Effector memory CD8-positive, alpha-beta T cell (primary cell): ENCODE measurements at regions not wholly inside any gene's neighbourhood (a gene's known extent, or its start where the extent isn't known, plus 50 kb on each side); places are given as distances from the start of the nearest gene placed in this dataset.
"Not testable (repeated sequence)": the region's sequence is repeated elsewhere in the genome, so short reads cannot be mapped to it uniquely, and the experiment has no call there.

ENCODE experiments used
- ATAC-seq: fragments of 150-1000 bp; cut with Tn5 transposase; replicated peaks from 2 replicates; pipeline ENCODE4 v1.10.0; 2021; ENCODE audit warnings: mild to moderate bottlenecking, moderate library complexity
- DNase-seq, 3 experiments: peaks; one replicate each; pipeline ENCODE4 v3.0.0; 2021
- H3K27ac Mint-ChIP-seq, 2 donors: one replicate each; pipeline ENCODE4 v1.8.0; 2022; ENCODE audit warnings: mild to moderate bottlenecking in 2 of 2, mixed read lengths in 2 of 2, moderate library complexity in 2 of 2
- H3K27me3 Mint-ChIP-seq, 2 donors: one replicate each; pipeline ENCODE4 v1.8.0; 2022; ENCODE audit warnings: mixed read lengths in 2 of 2
- H3K36me3 Mint-ChIP-seq: one replicate; pipeline ENCODE4 v1.8.0; 2022; ENCODE audit warnings: mild to moderate bottlenecking, moderate library complexity, mixed read lengths; ENCODE audit not compliant: insufficient read depth
- H3K4me1 Mint-ChIP-seq, 2 donors: one replicate each; pipeline ENCODE4 v1.8.0; 2022; ENCODE audit warnings: low read depth in 2 of 2, mixed read lengths in 2 of 2
- H3K4me3 Mint-ChIP-seq, 2 donors: one replicate each; pipeline ENCODE4 v1.8.0; 2022; ENCODE audit warnings: mild to moderate bottlenecking in 2 of 2, mixed read lengths in 2 of 2, moderate library complexity in 2 of 2
- H3K9me3 Mint-ChIP-seq, 2 donors: one replicate each; pipeline ENCODE4 v1.8.0; 2022; ENCODE audit warnings: mixed read lengths in 2 of 2

DNA sequence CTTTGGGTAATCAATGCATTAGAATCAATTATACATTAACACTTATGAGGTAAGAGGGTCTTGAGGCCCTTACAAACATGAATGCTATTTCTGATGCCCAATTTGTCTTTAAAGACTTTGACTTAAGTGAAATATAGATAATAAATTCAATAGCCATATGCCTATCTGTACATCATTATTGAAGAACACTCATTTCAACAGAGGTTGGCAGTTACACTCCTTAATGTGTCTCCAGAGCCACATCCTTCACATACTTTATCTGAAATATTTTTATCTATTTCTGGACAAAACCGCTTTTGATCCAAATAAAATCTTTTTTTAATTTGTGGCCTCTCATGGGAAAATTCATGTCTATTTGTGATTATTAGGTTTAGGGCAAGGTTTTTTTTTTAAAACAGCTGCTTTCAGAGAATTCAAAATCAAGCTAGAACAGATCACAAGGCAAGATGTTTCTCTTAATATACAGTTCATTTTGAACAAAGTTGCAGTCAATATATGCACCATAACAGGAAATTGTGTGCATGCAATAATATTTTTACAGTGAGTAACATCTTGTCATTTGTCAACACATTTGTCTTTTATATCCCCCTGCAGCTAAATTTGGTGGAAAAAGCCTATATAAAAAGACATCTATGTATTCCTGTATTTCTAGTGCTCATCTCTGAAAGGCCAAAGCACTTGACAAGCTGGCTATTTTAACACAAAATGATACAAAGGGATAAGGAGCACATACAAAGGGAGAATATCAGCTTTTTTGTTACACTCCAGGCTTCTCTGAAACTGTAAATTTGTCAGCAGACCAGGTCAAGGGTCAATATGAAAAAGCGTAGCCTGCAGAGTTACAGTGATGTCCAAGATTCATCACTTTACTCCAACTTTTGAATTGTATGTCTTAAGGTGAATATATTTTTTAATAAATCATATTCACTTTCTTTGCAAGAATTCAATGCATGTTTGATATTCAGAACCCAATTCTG lies 146.2 kb upstream of the DPH6 start:
- Mint-ChIP-seq H3K27ac (no peak overlapping the region), H3K9me3 (peaks cover 0 to 3% of the 10 kb centered on the region in 2 donors), H3K36me3 (no peaks in the 10 kb centered on the region), H3K27me3 (peaks cover 2 to 9% of the 10 kb centered on the region in 2 donors), H3K4me3 (no peak overlapping the region), H3K4me1 (no peaks in the 10 kb centered on the region)
- DNase-seq: no peak
- ATAC-seq: no peak

DNA sequence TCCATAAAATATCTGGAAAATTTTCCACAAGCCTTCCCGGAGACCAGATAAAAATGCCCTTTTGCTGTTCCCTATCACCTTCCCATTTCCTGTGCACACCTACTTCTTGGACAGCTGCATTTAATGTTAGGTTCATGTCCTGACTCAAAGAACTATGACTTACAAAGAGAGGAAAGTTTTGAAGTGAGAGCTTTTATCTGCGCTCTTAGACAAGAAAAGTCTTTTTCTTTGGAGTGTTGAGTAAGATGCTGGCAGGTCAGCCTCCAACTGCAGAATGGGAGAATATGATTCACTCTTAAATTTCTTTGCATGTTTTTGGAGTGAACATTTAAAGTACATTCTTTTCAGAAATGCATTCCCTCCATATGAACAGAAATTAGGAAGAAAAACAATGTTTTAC lies 147.3 kb upstream of the DPH6 start:
- no peak for DNase-seq
- H3K27me3 Mint-ChIP-seq: peaks cover 0 to 8% of the 10 kb centered on the region in 2 donors
- no peak overlapping the region for H3K4me3 Mint-ChIP-seq

DNA sequence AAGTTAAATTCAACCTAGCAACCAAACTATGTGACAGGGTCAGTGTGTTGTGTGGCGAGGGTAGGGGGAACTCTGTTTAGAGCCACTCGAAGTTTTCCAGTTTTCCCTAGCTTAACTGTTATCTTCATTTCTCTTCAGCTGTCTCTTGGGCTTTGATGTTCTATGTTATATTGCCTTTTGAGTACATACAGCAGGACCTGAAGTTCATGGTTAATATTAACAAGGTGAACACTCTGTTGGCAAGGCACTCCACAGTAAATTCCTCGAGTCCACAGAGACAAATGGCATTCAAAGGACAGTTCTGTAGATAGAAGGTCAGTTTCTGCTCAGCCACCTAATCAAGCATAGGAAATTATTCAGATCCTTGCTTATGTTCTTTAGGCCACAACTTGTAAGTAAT lies 147.9 kb upstream of the DPH6 start:
- DNase-seq (no peak), ATAC-seq (no peak)
- H3K4me1 Mint-ChIP-seq: no peaks in the 10 kb centered on the region
- no peak overlapping the region for H3K4me3 Mint-ChIP-seq
- no peak overlapping the region for H3K27ac Mint-ChIP-seq
- H3K9me3 Mint-ChIP-seq: peaks cover 0 to 3% of the 10 kb centered on the region in 2 donors
- H3K27me3 Mint-ChIP-seq: peaks cover 0 to 13% of the 10 kb centered on the region in 2 donors
- no peaks in the 10 kb centered on the region for H3K36me3 Mint-ChIP-seq

More for the DNA sequence above, 147.3 kb upstream of the DPH6 start:
- no peaks in the 10 kb centered on the region for H3K4me1 Mint-ChIP-seq
- H3K27ac Mint-ChIP-seq: no peak overlapping the region
- ATAC-seq: no peak
- H3K9me3 Mint-ChIP-seq: peaks cover 0 to 3% of the 10 kb centered on the region in 2 donors
- H3K36me3 Mint-ChIP-seq: no peaks in the 10 kb centered on the region

DNA sequence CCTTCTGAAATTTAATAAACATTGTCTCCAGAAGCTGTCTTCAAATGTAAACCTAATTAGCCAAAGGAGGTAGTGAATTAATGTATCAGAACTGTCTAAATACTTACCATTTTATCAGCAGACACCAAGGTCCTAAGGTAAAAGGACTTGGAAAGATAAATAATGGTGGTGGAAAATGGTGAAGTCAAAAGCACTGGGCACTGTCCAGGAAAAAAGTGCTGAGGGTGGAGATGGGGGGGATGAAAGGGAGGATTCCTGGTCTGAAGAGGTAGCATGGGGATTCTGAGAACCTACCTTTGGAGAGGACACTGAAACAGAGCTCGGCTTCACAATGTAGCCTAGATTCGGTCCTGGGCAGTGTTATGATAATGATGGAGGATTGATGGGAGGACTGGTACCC lies 149.0 kb upstream of the DPH6 start:
- ATAC-seq: no peak
- H3K4me1 Mint-ChIP-seq: no peaks in the 10 kb centered on the region
- H3K36me3 Mint-ChIP-seq: no peaks in the 10 kb centered on the region
- no peak overlapping the region for H3K27ac Mint-ChIP-seq
- H3K9me3 Mint-ChIP-seq: peaks cover 0 to 3% of the 10 kb centered on the region in 2 donors
- peaks cover 0 to 12% of the 10 kb centered on the region in 2 donors for H3K27me3 Mint-ChIP-seq
- H3K4me3 Mint-ChIP-seq: no peak overlapping the region
- DNase-seq: no peak

DNA sequence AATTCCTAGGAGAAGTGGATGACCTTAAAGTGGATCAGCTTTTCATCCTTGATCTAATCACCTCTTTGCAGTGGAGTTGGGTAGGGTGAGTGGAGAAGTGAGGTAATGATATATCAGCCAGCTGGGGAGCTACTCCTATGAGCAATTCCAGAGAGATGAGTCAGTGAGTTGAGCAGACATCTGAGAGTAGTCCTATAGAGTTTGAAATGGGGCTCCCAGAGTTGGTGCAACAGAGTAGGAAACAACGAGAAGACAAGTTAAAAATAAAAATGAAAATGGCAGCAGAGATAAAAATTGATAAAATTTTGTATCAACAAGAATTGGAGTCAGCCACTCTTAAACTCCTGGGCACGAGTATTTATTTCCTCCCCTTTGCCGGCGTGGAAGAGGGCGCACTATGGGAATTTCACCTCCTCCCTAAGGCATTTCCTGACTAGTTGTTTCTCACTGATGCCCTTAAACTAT lies 150.8 kb upstream of the DPH6 start:
- DNase-seq (no peak), ATAC-seq (no peak)
- no peaks in the 10 kb centered on the region for H3K36me3 Mint-ChIP-seq
- H3K4me1 Mint-ChIP-seq: no peaks in the 10 kb centered on the region
- H3K9me3 Mint-ChIP-seq: peaks cover 0 to 2% of the 10 kb centered on the region in 2 donors
- no peak overlapping the region for H3K27ac Mint-ChIP-seq
- H3K4me3 Mint-ChIP-seq: no peak overlapping the region
- H3K27me3 Mint-ChIP-seq: peaks cover 0 to 5% of the 10 kb centered on the region in 2 donors

DNA sequence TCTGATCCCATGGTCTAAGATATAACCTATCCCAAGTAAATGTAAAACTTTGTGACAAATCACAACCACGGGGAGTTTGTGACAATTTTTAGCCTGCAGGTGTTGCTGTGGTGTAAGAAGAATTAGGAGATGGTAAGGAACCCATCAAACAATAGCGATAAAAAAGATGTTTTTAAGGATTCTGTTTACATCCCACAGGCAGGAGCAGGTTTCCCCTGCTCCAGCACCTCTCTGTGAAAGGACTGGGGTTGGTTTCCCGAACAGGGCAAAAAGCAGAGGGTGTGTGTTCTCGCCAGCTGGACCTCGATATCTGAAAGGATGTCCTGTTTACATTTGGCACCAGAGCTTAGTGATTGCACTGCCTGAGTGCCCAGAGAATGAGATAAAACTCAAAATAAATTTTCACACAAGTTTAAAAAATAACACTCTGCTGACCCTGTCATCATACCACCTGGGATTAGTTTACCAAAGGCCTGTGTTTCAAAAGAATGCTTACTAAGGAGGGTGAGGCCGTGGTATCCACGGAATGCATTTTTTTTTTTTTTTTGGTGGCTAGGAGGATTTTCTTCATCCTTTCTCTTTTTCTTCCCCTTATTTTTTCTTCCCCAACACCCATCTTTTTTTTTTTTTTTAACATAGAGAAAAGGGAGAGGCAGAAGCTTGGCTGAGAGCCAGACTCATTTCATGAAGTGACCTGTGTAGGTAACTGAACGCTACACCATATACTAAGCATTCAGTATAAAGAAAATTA lies 151.8 kb upstream of the DPH6 start:
- Mint-ChIP-seq H3K4me1 (no peaks in the 10 kb centered on the region), H3K27ac (no peak overlapping the region), H3K36me3 (no peaks in the 10 kb centered on the region), H3K27me3 (peaks cover 0 to 5% of the 10 kb centered on the region in 2 donors), H3K9me3 (peaks cover 0 to 2% of the 10 kb centered on the region in 2 donors), H3K4me3 (no peak overlapping the region)
- DNase-seq (no peak), ATAC-seq (no peak)

DNA sequence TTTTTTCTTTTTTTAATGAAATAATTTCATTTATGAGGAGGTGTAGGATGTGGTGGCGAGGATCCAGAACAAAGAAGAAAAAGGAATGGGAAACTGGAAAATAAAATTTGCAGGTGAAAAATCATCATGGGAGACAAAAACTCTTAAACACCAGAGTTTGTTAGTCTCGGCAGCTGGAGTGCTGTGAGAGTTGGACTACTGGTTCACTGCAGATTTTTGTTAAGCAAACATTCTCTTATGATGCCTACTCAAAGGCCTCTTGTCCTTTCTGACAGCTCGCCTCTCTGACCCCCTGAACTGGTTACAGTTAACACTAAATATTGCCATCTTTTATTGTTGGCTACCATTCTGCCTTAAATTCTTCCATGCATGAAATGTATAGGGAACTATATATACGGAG lies 152.4 kb upstream of the DPH6 start:
- no peaks in the 10 kb centered on the region for H3K4me1 Mint-ChIP-seq
- no peak overlapping the region for H3K27ac Mint-ChIP-seq
- H3K4me3 Mint-ChIP-seq: no peak overlapping the region
- peaks cover 0 to 2% of the 10 kb centered on the region in 2 donors for H3K9me3 Mint-ChIP-seq
- no peak for DNase-seq
- no peak for ATAC-seq
- no peaks in the 10 kb centered on the region for H3K36me3 Mint-ChIP-seq
- peaks cover 0 to 5% of the 10 kb centered on the region in 2 donors for H3K27me3 Mint-ChIP-seq

DNA sequence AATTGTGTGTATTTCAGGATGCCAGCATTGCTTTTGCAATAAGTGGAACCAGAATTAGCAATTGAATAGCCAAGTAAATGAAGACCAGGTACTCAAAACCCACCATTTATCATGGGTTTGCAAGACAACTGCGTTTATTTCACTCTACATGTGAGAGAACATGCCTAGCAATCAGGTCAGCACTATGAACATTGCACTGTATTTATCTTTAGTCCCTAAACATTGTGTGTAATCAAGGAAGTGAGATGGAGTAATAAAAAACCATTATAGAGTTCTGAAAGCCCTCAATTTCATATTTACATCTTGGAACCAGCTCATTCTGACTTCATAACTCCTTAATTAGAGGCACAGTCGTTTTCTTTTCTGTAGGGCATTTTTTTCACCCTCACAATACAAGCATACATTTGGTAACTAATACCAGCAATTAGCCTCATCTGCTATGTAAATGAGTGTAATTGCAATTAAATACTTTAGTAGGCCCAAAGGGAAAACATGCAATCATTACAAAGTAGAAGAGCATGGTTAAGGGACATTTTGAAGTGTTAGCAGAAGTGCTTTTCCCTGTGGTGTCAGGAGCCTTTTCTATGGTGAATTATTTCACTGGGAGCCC lies 153.1 kb upstream of the DPH6 start:
- peaks cover 0 to 5% of the 10 kb centered on the region in 2 donors for H3K27me3 Mint-ChIP-seq

DNA sequence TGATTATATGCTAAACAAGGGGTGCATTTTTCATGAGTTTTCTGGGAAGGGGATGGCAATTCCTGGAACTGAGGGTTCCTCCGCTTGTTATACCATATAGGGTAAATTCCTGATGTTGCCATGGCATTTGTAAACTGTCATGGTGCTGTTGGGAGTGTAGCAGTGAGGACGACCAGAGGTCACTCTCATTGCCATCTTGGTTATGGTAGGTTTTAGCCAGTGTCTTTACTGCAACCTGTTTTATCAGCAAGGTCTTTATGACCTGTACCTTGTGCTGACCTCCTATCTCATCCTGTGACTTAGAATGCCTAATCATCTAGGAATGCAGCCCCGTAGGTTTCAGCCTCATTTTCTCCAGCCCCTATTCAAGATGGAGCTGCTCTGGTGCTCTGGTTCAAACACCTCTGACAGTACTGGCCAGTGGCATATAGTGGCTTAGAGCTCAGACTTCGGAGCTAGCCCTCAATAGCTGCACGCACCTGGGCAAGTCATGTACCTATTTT lies 154.2 kb upstream of the DPH6 start:
- DNase-seq, H3K4me3 Mint-ChIP-seq, ATAC-seq, H3K4me1 Mint-ChIP-seq, H3K36me3 Mint-ChIP-seq, H3K27me3 Mint-ChIP-seq, H3K27ac Mint-ChIP-seq, H3K9me3 Mint-ChIP-seq: not testable (repeated sequence)

More for the DNA sequence above, 153.1 kb upstream of the DPH6 start:
- no peaks in the 10 kb centered on the region for H3K4me1 Mint-ChIP-seq
- DNase-seq (no peak), ATAC-seq (no peak)
- no peak overlapping the region for H3K27ac Mint-ChIP-seq
- peaks cover 0 to 2% of the 10 kb centered on the region in 2 donors for H3K9me3 Mint-ChIP-seq
- H3K4me3 Mint-ChIP-seq: no peak overlapping the region
- H3K36me3 Mint-ChIP-seq: no peaks in the 10 kb centered on the region

DNA sequence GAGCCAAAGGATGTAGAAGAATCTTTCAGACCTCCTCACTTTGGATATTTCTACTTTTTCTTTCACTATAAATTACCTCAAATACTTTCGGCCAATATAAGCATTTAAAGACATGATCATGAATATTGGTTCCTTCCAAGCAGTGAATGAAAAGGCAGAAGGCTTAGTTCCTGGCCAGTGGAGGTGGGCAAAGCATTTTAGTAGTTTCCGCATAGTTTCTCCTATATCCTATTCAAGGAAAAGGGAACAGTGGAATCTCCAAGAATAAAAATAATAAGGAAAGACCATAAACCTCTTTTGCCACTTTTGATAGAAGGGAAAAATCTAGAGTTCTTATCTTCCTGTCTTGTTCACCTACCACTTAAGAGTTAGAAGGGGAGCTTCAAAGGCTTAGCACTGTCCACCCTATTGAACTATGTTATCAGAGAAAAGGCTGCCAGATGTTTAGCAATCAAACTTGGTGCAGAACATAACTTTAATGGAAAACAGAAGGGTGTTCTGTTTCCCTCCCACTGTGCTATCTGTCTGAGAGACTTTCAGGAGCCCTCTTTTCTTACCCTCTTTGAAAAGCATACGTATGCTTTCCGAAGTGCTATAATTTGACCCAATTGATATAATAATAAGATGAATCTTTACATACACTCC lies 155.6 kb upstream of the DPH6 start:
- ATAC-seq (no peak), DNase-seq (no peak)
- no peaks in the 10 kb centered on the region for H3K4me1 Mint-ChIP-seq
- H3K9me3 Mint-ChIP-seq: no peaks in the 10 kb centered on the region
- no peak overlapping the region for H3K4me3 Mint-ChIP-seq
- peaks cover 0 to 5% of the 10 kb centered on the region in 2 donors for H3K27me3 Mint-ChIP-seq
- H3K36me3 Mint-ChIP-seq: no peaks in the 10 kb centered on the region
- H3K27ac Mint-ChIP-seq: no peak overlapping the region

DNA sequence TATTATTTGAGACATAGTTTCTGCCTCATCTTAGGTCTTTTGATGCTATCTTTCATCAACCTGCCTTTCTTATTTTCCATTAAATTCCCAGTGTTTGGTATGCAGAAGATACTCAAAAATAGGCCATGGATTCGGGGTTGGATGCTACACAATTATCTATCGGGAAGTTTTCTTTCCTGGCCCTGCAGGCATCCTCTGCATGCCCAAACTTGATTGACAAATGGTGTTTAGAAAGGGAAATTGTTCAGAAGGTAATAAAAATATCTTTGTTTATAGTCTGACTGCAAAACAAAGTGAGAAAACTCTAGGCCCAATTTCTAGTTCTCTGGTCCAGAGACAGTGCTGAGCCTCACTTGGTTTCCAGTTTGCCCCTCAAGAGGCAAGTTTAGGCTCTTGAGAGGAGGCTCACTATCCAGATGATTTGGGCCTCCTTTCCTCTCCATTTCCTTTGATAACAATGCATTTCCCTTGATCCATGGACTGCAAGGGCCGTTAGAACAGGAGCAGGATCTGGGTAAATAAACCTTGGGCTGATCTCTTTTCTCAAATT lies 157.1 kb upstream of the DPH6 start:
- Mint-ChIP-seq H3K36me3 (no peaks in the 10 kb centered on the region), H3K9me3 (no peaks in the 10 kb centered on the region), H3K4me3 (no peak overlapping the region), H3K27me3 (peaks cover 0 to 5% of the 10 kb centered on the region in 2 donors), H3K27ac (no peak overlapping the region), H3K4me1 (no peaks in the 10 kb centered on the region)
- ATAC-seq: no peak
- no peak for DNase-seq

DNA sequence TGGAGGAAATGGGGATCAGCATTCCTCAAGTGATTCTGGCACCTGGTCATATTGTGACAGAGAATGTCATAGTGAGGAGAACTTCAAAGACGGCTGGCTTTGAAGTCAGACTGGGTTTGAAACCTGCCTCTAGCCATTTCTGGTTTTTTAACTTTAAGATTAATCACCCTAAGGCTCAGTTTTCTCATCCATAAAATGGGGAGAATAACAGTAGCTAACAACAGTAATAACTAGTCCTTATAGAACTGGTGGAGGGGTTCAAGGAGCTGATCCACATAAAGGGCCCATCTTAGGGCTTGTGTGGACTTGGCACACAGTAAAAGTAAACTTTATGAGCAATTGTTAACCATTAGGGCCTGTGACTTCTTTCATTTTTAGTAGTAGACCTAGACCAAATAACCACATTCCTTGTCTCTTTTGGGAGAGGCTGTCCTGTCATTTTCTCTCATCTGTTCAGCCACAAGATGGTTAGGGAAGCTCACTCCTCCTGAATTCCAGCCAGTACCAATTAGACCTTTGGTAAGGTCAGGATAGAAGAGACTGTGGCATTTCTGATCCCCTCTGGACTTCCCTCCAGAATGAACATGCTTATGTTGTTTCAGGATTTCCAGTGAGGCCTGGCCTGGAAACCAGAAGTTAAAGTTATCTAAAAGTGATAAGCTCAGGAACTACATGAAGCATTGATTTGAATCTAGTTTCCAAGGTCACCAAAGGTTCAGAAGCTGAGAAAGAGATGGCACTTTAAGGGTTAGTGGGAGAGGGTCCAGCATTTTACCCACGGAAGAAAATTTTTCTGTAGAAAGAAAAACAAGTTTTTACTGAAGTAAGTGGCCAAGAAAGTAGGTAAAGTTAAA lies 159.3 kb upstream of the DPH6 start:
- DNase-seq: no peak
- Mint-ChIP-seq H3K36me3 (no peaks in the 10 kb centered on the region), H3K27me3 (no peaks in the 10 kb centered on the region), H3K27ac (no peak overlapping the region), H3K4me3 (no peak overlapping the region), H3K4me1 (no peaks in the 10 kb centered on the region), H3K9me3 (no peaks in the 10 kb centered on the region)
- no peak for ATAC-seq
